Left lung (tissue), 4 donors: ENCODE measurements at regions not wholly inside any gene's neighbourhood (a gene's known extent, or its start where the extent isn't known, plus 50 kb on each side); places are given as distances from the start of the nearest gene placed in this dataset.

ENCODE experiments used
- ATAC-seq: fragments of 200-7000 bp; cut with Tn5 transposase; one replicate; pipeline ENCODE4 v1.9.1; 2020; ENCODE audit warnings: moderate library complexity
- DNase-seq, 4 donors: peaks; one replicate each; pipeline ENCODE4 v3.0.0-alpha.2; 2013 to 2020
- H3K27ac ChIP-seq, 2 donors: fragments of 200-600 bp; sonication (generic) in 1 of 2; one replicate each; pipeline versions ENCODE4 v1.5.0 to v1.8.0; 2020 to 2021
- H3K27me3 ChIP-seq, 2 donors: fragments of 200-600 bp; sonication (generic) in 1 of 2; one replicate each; pipeline versions ENCODE4 v1.5.0 to v1.8.0; 2020 to 2021
- H3K36me3 ChIP-seq, 2 donors: fragments of 200-600 bp; sonication (generic) in 1 of 2; one replicate each; pipeline versions ENCODE4 v1.5.0 to v1.8.0; 2020 to 2021
- H3K4me1 ChIP-seq, 2 donors: fragments of 200-600 bp; one replicate each; pipeline ENCODE4 v1.8.0; 2021
- H3K4me3 ChIP-seq, 2 donors: fragments of 200-600 bp; sonication (generic) in 1 of 2; one replicate each; pipeline versions ENCODE4 v1.5.0 to v1.8.0; 2020 to 2021; ENCODE audit warnings: mild to moderate bottlenecking in 1 of 2
- H3K9me3 ChIP-seq, 2 donors: fragments of 200-600 bp; sonication (generic) in 1 of 2; one replicate each; pipeline versions ENCODE4 v1.5.0 to v1.8.0; 2020 to 2021
- CTCF ChIP-seq, 2 donors: fragments of 200-600 bp; sonication (generic) in 1 of 2; IDR thresholded peaks; one replicate each; pipeline versions ENCODE4 v1.5.0 to v1.8.0; 2021; ENCODE audit warnings: antibody characterized with exemption in 2 of 2
- intact Hi-C, 2 donors: fragments of 100-400 bp; cut with DNase I; formaldehyde crosslinking; loops; one replicate each; pipeline versions ENCODE4 v1.11.2 to v1.14.2; 2022
- donor health status: DM: no; HTN: yes; CAD: no.
- donor health status: DM: no; HTN: no; CAD: no.

DNA sequence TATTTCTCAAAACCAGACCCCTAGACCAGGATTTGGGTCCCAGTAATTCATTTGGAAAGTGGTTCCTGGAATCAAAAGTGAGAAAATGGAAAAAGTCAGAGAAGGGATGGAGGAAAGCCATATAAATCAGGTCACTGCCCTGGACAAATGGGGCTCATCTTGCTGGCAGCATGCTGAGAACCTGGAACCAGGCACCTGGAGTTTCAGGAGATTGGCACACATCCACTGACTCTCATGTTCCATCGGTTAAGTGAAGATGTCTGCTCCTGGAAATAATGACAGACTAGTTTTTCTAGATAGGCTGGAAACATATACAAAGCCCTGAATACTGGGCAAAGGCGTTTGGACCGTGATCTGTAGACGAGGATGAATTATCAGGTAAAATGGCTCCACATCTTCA is 163.6 kb upstream of the HS3ST1 start:
- H3K4me1 ChIP-seq = no peaks in the 10 kb centered on the region
- no peaks in the 10 kb centered on the region for H3K36me3 ChIP-seq
- TF ChIP-seq CTCF (IDR thresholded peaks at IDR 0.05) = no peak
- no peaks in the 10 kb centered on the region for H3K9me3 ChIP-seq
- ATAC-seq (no peak), DNase-seq (no peak)
- intact Hi-C loops = no loop called here
- no peak overlapping the region for H3K27ac ChIP-seq
- H3K4me3 ChIP-seq = no peak overlapping the region
- no peaks in the 10 kb centered on the region for H3K27me3 ChIP-seq

GRCh38 chr4:11590132-11590531 is 161.4 kb upstream of the HS3ST1 start:
- intact Hi-C loops = no loop called here
- Histone ChIP-seq H3K4me3 (no peak overlapping the region), H3K4me1 (no peaks in the 10 kb centered on the region), H3K36me3 (no peaks in the 10 kb centered on the region), H3K9me3 (no peaks in the 10 kb centered on the region), H3K27ac (no peak overlapping the region), H3K27me3 (no peaks in the 10 kb centered on the region)
- ATAC-seq (no peak), DNase-seq (no peak)
- TF ChIP-seq CTCF (IDR thresholded peaks at IDR 0.05) = no peak

GRCh38 chr4:11589676-11590075 is 161.0 kb upstream of the HS3ST1 start:
- H3K27ac ChIP-seq = no peak overlapping the region

DNA sequence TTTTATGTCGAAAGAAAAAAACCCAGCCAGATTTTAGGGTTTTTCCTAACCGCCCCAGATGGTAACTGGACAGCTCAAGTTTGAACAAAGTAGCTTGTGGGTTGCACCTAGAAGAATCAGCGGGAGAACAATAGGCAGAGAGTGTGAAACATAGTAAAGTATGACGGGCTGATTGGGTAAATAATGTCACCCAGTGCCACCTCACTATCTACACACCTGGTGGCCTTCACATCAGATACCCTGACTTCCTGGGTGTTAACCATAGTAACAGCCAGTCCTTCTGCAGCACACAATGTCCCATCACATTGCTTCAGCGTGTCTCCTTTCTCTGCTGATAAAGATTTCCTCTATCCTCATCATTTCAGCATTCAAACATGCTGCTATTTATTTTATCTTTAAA is 159.1 kb upstream of the HS3ST1 start:
- no peak overlapping the region for H3K27ac ChIP-seq
- no peaks in the 10 kb centered on the region for H3K36me3 ChIP-seq
- intact Hi-C loops = no loop called here
- no peak for TF ChIP-seq CTCF (IDR thresholded peaks at IDR 0.05)
- no peaks in the 10 kb centered on the region for H3K27me3 ChIP-seq
- ATAC-seq = no peak
- H3K4me1 ChIP-seq = no peaks in the 10 kb centered on the region
- no peak for DNase-seq
- no peak overlapping the region for H3K4me3 ChIP-seq
- no peaks in the 10 kb centered on the region for H3K9me3 ChIP-seq

More at GRCh38 chr4:11589676-11590075, 161.0 kb upstream of the HS3ST1 start:
- intact Hi-C loops = no loop called here
- Histone ChIP-seq H3K27me3 (no peaks in the 10 kb centered on the region), H3K9me3 (no peaks in the 10 kb centered on the region), H3K36me3 (no peaks in the 10 kb centered on the region), H3K4me3 (no peak overlapping the region), H3K4me1 (no peaks in the 10 kb centered on the region)
- no peak for TF ChIP-seq CTCF (IDR thresholded peaks at IDR 0.05)
- no peak for ATAC-seq
- DNase-seq = no peak

- intact Hi-C loops = no loop called here
- Histone ChIP-seq H3K9me3 (peaks cover 0 to 11% of the 10 kb centered on the region in 2 donors), H3K4me1 (no peaks in the 10 kb centered on the region), H3K27ac (no peak overlapping the region), H3K27me3 (no peaks in the 10 kb centered on the region), H3K36me3 (no peaks in the 10 kb centered on the region), H3K4me3 (no peak overlapping the region)
- ATAC-seq = peak; percentile 85
- no peak for DNase-seq
- TF ChIP-seq CTCF (IDR thresholded peaks at IDR 0.05) = no peak
Observed at GRCh38 chr4:11585506-11585905, 156.8 kb upstream of the HS3ST1 start.
